ENCODE measurements at regions not wholly inside any gene's neighbourhood (a gene's known extent, or its start where the extent isn't known, plus 50 kb on each side); places are given as distances from the start of the nearest gene placed in this dataset.
A peak's percentile ranks its signal among the peaks of the same experiment; 100 is the strongest.

DNA sequence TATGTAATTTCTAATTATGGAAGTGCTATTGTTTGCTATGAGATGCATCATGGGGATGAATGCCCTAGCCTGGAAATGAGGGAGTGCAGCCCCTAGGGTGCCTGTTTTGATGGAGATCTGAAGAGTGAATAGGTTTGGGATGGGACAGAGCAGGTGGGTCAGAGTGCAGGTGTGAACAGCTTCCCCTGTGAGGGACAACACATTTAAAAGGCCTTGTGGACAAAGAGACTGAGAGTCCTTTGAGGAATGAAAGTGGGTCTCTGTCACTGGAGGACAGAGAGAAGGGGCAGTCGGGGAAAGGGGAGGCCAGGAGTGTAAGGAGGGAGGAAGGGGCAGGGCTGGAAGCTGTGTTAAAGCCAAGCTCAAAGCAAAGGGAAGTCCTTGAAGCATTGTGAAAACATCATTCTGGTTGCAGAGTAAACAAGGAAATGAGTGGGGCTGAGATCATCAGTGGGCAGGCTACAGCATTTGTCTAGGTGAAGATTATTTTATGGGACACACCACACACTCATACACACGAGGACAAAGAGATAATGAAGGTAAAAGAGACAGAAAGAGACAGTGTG lies 877.6 kb downstream of the SLC4A3 start:
- Histone ChIP-seq H3K9me3 (no peaks in the 10 kb centered on the region), H3K27ac (no peak overlapping the region), H3K4me3 (no peak overlapping the region), H3K36me3 (no peaks in the 10 kb centered on the region), H3K4me1 (ENCODE audit: insufficient read depth) (peaks cover 4% of the 10 kb centered on the region), H3K27me3 (no peaks in the 10 kb centered on the region)
- intact Hi-C loops (cut with DNase I) = no loop called here
- 3 to 22% (median 10%) methylated on average over 2 of the region's 2 CpGs for WGBS, 3 donors
- peak in 2 of 5 donors; percentile 14 to 17 for DNase-seq
- TF ChIP-seq POLR2A (IDR thresholded peaks at IDR 0.05) (no peak), EP300 (IDR thresholded peaks at IDR 0.05) (no peak)
- TF ChIP-seq, protein P1, sequence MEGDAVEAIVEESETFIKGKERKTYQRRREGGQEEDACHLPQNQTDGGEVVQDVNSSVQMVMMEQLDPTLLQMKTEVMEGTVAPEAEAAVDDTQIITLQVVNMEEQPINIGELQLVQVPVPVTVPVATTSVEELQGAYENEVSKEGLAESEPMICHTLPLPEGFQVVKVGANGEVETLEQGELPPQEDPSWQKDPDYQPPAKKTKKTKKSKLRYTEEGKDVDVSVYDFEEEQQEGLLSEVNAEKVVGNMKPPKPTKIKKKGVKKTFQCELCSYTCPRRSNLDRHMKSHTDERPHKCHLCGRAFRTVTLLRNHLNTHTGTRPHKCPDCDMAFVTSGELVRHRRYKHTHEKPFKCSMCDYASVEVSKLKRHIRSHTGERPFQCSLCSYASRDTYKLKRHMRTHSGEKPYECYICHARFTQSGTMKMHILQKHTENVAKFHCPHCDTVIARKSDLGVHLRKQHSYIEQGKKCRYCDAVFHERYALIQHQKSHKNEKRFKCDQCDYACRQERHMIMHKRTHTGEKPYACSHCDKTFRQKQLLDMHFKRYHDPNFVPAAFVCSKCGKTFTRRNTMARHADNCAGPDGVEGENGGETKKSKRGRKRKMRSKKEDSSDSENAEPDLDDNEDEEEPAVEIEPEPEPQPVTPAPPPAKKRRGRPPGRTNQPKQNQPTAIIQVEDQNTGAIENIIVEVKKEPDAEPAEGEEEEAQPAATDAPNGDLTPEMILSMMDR (IDR thresholded peaks at IDR 0.05) = no peak

DNA sequence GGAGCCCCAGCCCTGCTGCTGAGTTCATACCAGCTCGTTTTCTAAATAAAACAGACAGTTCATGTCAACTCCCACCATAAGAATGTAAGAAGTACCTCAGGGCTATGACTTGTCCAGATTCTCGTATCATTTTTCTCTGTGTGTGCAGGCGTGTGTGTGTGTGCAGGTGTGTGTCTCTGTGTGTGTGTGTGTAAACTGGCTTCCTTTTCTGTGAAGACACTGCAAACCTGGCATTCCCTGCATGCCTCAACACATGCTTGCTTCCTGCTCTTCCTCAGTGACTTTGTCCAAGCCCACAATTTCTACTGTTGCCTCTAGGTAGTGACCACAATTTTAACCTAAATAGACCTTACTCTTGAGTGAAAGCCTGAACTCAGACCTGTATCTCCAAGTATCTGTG lies 879.0 kb downstream of the SLC4A3 start:
- H3K27ac ChIP-seq = no peak overlapping the region
- H3K27me3 ChIP-seq = no peaks in the 10 kb centered on the region
- H3K4me1 ChIP-seq (ENCODE audit: insufficient read depth) = peaks cover 4% of the 10 kb centered on the region
- TF ChIP-seq, protein P1 (IDR thresholded peaks at IDR 0.05) = no peak
- TF ChIP-seq POLR2A (IDR thresholded peaks at IDR 0.05) = no peak
- no peak for TF ChIP-seq EP300 (IDR thresholded peaks at IDR 0.05)
- intact Hi-C loops (cut with DNase I) = no loop called here
- H3K9me3 ChIP-seq = no peaks in the 10 kb centered on the region
- no peaks in the 10 kb centered on the region for H3K36me3 ChIP-seq
- H3K4me3 ChIP-seq = no peak overlapping the region
- 62 to 73% (median 67%) methylated on average over 3 of the region's 3 CpGs for WGBS, 3 donors
- DNase-seq = no peak

DNA sequence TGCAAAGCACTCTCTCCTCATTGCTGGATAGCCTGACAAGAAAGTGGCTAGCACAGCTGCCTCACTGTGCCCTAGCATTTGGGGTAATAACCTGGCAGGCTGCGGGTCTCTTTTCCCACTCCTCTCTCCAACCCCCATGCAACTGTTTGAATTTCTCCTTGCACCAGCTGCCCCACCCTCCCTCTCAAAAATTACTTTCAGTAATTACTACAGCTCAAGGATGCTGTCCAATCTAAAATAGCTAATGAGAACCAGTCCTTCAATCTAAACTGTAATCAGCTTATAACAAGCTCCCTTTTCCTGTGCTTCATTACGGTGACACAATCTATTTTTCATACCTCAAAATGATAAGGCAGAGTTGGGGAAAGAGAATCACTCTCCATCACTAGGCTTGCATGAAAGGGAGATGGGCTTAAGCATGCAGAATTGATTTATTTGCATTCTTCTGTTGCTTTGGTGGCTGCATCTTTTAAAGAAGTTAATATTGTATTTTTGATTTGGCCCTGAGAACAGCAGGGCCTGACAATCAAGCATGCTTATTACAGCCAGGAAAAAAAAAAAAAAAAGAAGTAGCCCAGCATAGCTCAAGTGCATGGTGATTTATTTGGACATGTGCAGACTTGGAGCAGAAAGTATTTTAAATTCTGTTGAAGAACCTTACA lies 881.8 kb downstream of the SLC4A3 start:
- H3K27ac ChIP-seq = no peak overlapping the region
- DNase-seq = no peak
- H3K9me3 ChIP-seq = no peaks in the 10 kb centered on the region
- WGBS, 3 donors = 46 to 59% (median 53%) methylated on average over 2 of the region's 2 CpGs
- H3K4me3 ChIP-seq = no peak overlapping the region
- H3K27me3 ChIP-seq = no peaks in the 10 kb centered on the region
- H3K4me1 ChIP-seq (ENCODE audit: insufficient read depth) = peaks cover 4% of the 10 kb centered on the region
- intact Hi-C loops (cut with DNase I) = no loop called here
- TF ChIP-seq EP300 (IDR thresholded peaks at IDR 0.05) (no peak), POLR2A (IDR thresholded peaks at IDR 0.05) (no peak)
- TF ChIP-seq, protein P1 (IDR thresholded peaks at IDR 0.05) = no peak
- H3K36me3 ChIP-seq = no peaks in the 10 kb centered on the region

DNA sequence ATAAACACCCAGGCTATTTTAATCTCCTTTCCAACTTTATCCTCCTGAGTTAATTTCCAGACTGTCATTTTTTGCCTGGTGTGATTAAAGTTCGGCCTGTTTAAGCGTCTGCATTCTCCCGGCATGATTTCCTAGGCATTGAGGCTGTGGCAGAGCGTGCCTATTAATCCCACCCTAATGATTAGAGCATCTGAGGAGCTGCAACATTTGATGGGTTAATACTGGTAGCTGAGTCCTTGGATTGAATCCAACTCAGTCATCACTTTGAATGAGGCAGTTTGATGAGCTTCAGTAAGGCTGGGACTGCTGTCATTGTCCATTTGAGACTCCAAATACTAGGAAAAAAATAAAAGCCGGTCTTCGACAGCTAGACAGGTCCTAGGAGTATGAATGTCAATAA lies 882.5 kb downstream of the SLC4A3 start:
- H3K27me3 ChIP-seq = no peaks in the 10 kb centered on the region
- no peak overlapping the region for H3K27ac ChIP-seq
- no peaks in the 10 kb centered on the region for H3K9me3 ChIP-seq
- H3K36me3 ChIP-seq = no peaks in the 10 kb centered on the region
- intact Hi-C loops (cut with DNase I) = no loop called here
- no peak overlapping the region for H3K4me3 ChIP-seq
- peaks cover 4% of the 10 kb centered on the region for H3K4me1 ChIP-seq (ENCODE audit: insufficient read depth)
- 74 to 84% (median 79%) methylated on average over 6 of the region's 6 CpGs for WGBS, 3 donors
- TF ChIP-seq POLR2A (IDR thresholded peaks at IDR 0.05) = no peak
- TF ChIP-seq, protein P1 (IDR thresholded peaks at IDR 0.05) = no peak
- no peak for TF ChIP-seq EP300 (IDR thresholded peaks at IDR 0.05)
- no peak for DNase-seq
